SU-DHL-6 (cell line): ENCODE measurements at regions not wholly inside any gene's neighbourhood (a gene's known extent, or its start where the extent isn't known, plus 50 kb on each side); places are given as distances from the start of the nearest gene placed in this dataset.

Source experiments
- EZH2phosphoT487 ChIP-seq: fragments of 200-600 bp; sonication (generic), shearing (Covaris generic); conservative IDR thresholded peaks from 2 replicates; pipeline ENCODE4 v1.6.1; 2018; ENCODE audit warnings: mild to moderate bottlenecking, antibody characterized with exemption, low read length, moderate library complexity, mixed read lengths
- TF ChIP-seq, protein P1 (sequence below): fragments of 200-600 bp; sonication (generic); IDR thresholded peaks from one replicate; pipeline ENCODE4 v1.5.1; 2017; ENCODE audit warnings: antibody characterized with exemption, mild to moderate bottlenecking, low read length, moderate library complexity; ENCODE audit not compliant: insufficient read depth, poor library complexity, severe bottlenecking

DNA sequence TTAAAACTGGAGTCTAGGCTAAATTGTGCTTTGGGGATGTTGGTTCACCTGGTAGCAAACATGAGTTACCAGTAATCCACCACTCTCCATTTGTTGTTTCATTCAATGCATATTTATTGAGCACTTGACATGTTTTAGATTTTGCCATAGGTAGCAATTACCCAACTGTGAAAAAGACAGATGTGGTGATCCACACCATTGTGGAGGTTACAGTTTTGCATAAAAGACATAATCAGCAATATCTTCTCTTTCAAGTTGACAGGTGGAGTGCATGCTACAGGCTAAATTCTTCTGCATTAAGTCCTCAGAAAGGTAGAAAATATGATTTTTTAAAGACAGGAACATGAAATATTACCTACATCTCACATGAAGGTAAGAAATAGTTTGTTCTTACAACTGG, 143.0 kb upstream of the TSHZ2 start:
- TF ChIP-seq, protein P1, sequence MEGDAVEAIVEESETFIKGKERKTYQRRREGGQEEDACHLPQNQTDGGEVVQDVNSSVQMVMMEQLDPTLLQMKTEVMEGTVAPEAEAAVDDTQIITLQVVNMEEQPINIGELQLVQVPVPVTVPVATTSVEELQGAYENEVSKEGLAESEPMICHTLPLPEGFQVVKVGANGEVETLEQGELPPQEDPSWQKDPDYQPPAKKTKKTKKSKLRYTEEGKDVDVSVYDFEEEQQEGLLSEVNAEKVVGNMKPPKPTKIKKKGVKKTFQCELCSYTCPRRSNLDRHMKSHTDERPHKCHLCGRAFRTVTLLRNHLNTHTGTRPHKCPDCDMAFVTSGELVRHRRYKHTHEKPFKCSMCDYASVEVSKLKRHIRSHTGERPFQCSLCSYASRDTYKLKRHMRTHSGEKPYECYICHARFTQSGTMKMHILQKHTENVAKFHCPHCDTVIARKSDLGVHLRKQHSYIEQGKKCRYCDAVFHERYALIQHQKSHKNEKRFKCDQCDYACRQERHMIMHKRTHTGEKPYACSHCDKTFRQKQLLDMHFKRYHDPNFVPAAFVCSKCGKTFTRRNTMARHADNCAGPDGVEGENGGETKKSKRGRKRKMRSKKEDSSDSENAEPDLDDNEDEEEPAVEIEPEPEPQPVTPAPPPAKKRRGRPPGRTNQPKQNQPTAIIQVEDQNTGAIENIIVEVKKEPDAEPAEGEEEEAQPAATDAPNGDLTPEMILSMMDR: no peak
- TF ChIP-seq EZH2phosphoT487: no peak
